NCI-H2107 treated with DMSO at 0.1 percent for 48 hours (cell line): ENCODE measurements at regions not wholly inside any gene's neighbourhood (a gene's known extent, or its start where the extent isn't known, plus 50 kb on each side); places are given as distances from the start of the nearest gene placed in this dataset.

Experiments used
- DNase-seq: peaks from one replicate; lab custom pipeline; 2025; ENCODE audit not compliant: unreplicated experiment; lab: John Stamatoyannopoulos, UW

- DNase-seq: no peak
Observed at GRCh38 chr11:15764326-15764725, 592.0 kb downstream of the SOX6 start.

DNA sequence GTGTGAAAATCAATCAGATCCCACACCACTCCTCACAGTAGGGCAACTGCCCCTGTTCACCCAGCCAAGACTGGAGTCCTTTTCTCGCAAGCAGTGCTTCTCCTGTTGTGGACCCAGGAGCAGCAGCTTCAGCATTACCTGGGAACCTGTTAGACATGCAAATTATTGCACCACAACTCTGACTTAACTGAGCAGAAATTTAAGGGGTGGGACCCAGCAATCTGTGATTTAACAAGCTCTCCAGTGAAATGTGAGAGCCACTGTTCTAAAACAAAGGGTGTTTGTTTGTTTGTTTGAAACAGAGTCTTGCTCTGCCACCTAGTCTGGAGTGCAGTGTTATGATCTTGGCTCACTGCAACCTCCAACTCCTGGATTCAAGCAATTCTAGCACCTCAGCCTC lies 591.4 kb downstream of the SOX6 start:
- no peak for DNase-seq

- no peak for DNase-seq
Observed at GRCh38 chr11:15765530-15765929, 590.8 kb downstream of the SOX6 start.

DNA sequence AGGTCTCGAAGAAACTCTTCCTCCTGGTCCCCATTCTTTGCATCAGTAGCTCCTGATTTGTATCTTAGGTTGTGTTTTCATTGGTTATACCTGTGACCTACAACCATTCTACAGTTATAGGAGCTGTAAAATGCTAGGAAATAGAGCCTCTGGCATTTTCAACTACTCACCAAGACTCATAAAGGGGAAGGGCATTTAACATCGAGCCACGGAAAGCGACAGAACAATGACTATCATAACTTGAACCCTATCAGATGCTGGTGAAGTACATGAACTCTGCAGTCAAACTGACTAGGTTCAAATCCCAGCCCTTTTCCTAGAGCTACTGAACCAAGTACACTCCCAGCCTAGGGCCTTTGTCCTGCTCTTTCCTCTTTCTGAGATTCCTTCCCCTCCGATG lies 588.0 kb downstream of the SOX6 start:
- DNase-seq: no peak

GRCh38 chr11:15769203-15769602 lies 587.1 kb downstream of the SOX6 start:
- DNase-seq: no peak

- DNase-seq: no peak
Observed at GRCh38 chr11:15770798-15771414, 585.4 kb downstream of the SOX6 start.

GRCh38 chr11:15772547-15772946 lies 583.8 kb downstream of the SOX6 start:
- DNase-seq: no peak

GRCh38 chr11:15772981-15773380 lies 583.4 kb downstream of the SOX6 start:
- DNase-seq: no peak

GRCh38 chr11:15773476-15774387 lies 582.6 kb downstream of the SOX6 start:
- no peak for DNase-seq

- no peak for DNase-seq
Observed at GRCh38 chr11:15774388-15774939, 581.9 kb downstream of the SOX6 start.

DNA sequence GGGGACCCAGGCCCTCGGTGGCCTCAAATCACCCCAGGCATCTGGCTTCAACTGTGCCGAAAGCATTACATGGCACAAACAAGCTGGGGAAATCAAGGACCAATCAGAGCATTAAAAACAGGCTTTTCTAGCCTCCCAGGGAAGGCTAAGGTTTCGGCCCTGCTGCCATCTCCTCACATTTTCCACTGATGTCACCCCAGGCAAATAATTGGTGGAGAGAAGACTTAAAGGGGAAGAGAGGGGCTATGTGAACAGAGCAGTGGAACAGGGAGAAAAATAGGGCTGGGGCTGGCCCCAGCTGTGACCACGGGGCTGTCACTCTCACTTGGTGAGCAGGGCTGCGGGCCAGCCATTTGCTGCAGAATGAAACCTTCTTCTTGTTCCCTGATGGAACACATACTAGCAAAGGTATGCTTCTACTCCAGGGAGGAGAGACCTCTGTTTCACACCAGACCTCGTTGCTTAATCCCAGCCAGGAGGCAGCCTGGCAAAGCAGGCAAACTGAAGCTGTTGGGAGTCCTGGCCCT lies 581.3 kb downstream of the SOX6 start:
- no peak for DNase-seq

DNA sequence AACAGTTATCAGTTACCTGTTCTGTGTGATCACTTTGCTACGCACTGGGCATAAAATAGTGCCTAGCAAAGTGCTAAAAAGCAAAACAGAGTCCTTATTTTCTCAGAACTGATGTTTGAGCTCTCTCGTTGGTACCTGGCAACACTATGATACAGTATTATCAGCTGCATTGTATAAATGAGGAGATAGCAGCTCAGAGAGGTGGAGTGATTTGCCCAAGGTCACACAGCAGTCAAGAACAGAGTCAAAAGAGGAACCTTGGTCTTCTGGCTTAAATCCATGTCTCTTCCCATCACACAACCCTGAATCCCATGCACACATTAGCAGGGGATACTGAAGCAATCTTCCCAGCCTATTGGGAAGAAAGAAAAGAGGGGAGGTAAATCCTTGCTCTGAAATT lies 580.5 kb downstream of the SOX6 start:
- DNase-seq: no peak

DNA sequence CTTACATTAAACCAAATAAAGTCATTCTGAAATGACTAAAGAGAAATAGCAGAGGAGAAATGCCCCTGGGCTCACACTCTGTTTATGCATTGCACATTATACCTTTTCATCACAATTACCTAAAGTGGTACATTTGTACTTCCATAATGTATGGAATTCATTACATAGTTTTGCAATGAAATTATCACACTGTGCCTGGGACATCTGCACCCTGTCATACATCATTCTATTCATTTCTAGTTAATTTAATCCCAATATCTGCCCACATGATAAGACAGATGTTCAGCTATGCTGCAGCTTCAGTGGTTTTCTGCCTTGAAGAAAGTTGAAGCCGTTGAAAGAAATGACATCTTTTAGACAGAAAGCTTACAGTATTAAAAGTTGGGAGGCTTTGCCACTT lies 580.0 kb downstream of the SOX6 start:
- no peak for DNase-seq

GRCh38 chr11:15779518-15779917 lies 576.8 kb downstream of the SOX6 start:
- DNase-seq: no peak

DNA sequence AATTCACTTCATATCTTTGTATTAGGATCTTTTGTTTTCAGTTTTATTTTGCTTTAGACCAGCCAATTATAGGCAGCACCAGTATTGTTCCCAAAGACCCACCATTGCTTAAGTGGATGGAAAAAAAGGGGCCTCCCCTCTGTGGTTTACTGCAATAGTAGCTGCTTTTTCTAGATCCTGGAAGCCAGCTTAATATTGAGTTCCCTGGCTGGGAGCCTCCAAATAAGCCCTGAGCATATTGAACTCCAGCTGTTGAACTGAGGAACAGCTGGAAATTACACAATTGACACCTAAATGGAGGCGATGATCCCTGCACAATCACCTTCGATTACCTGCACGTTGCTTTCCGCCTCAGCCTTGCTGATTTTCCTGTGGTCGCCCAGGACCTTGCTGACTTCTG lies 576.0 kb downstream of the SOX6 start:
- no peak for DNase-seq

DNA sequence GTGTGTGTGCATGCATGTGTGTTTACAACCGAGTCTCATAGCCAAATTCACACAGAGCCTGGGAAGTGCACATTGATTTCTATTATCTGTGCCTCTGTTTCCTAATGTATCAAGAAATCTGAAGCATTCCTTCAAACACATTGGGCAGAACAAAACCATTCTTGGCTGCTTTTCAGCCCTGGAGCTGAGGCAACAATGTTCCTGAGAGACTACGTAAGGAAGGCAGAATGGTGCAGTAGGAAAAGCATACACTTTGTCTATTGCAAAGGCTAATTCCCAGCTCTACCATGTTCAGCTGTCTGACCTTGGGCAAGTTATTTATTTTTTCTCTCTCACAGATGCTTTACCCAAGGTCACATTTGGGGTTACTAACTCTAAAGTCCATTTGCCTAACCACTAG lies 575.5 kb downstream of the SOX6 start:
- DNase-seq: no peak

GRCh38 chr11:15783619-15784018 lies 572.7 kb downstream of the SOX6 start:
- no peak for DNase-seq

DNA sequence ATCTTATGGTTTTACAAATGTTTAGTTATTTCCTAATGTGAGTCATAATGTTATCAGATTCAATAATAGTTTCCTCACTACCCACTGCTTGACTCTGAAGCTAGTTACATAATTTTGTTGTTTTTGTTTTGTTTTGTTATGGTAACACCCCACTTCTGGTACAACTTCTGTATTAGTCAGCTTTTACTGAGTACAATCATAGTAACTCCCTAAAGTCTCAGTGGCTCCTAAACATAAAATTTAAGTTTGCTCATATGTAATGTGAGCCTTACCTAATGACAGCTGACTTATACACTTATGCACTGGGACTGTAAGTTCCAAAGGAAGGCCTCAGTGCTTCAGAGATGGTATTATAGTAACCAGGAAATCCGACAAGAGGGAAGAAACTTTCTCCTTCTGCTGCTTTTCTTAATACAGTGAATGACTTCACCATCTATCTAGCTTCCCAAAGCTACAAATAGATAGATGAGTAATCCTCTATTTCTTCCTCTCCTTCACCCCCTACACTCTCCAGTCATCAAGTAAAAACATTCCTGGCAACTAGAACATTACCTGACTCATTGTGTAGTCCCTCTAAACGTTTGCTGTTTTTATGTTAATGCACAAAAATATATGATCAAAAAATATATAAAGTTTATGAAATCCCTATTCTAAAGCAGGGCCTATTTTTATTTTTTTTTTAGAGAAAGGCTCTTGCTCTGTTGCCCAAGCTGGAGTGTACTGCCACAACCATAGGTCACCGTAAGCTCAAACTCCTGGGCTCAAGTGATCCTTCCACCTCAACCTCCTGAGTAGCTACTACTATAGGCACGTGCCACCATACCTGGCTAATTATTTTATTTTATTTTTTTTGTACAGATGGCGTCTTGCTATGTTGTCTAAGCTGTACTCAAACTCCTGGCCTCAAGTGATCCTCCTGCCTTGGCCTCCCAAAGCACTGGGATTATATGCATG lies 563.0 kb downstream of the SOX6 start:
- DNase-seq: no peak

DNA sequence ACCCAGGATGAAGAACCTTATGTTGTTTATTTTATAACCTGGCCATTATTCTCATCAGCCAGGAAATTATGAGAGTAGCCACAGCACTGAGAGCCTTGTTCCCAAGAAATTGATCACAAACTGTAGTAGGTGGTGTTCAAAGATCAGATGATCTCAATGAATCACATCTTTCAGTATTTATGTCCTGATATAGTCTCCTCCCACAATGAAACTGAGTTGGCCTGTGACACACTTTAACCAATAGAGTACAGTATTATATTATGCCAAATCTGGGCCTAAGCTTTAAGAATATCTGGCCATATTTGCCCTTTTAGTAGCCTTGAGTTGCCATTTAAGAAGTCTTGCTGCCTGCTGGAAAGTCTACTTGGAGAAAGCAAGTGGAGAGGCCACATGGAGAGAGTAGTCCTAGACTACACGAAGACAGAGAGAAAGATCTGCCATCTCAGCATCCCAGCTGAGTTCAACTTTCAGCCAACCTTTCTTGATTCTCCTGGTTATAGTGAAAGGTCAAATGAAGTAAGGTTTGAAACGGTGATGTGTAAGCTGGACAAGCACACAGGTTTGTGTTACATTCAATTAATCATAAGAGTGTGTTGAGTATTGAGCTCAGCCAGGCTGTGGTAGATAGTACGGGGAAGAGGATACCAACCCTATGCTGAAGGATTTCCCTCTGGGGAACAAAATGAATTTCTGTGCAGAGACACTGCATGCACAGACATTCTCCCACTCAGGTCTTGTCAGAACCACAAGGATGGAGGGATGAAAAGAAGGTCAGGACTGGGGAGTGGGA lies 561.8 kb downstream of the SOX6 start:
- no peak for DNase-seq

GRCh38 chr11:15795378-15795777 lies 561.0 kb downstream of the SOX6 start:
- DNase-seq: no peak
